ENCODE measurements at regions not wholly inside any gene's neighbourhood (a gene's known extent, or its start where the extent isn't known, plus 50 kb on each side); places are given as distances from the start of the nearest gene placed in this dataset.

DNA sequence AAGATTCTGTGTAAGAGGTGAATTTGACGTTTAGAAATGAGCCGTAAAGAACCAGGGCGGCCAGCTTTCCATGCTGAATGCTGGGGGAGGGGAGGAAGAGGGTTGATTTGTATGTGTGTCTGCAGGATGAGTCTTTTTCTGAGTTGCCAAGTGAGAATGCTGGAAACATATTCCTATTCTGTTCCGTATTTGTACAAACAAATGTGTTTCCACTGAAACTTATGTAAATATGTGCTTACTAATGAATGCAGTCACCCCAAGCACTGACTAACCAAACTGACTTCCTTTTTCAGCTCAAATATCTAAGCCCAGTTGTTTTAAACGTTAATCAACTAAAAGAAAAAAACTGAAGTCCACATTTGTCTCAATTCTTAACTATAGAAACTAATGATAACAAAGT, 74.9 kb upstream of the APCDD1 start:
- Histone ChIP-seq H3K27me3 (ENCODE audit: low read length) (no peaks in the 10 kb centered on the region), H3K4me1 (ENCODE audit: low read length) (peaks cover 9% of the 10 kb centered on the region), H3K79me2 (ENCODE audit: low read length) (no peaks in the 10 kb centered on the region), H2AFZ (ENCODE audit: low read length) (no peak overlapping the region), H3K9me2 (replicated peaks; ENCODE audit: insufficient read depth, low read length) (no peaks in the 10 kb centered on the region), H3K4me3 (ENCODE audit: low read length) (no peak overlapping the region), H3K4me2 (ENCODE audit: low read depth, low read length, poor library complexity, severe bottlenecking) (no peak overlapping the region), H4K20me1 (ENCODE audit: insufficient read depth, low read depth, low read length) (no peaks in the 10 kb centered on the region), H3K9me3 (ENCODE audit: low read length) (no peaks in the 10 kb centered on the region), H3K9ac (ENCODE audit: low read length) (no peak overlapping the region), H3K36me3 (ENCODE audit: insufficient read depth, low read length) (no peaks in the 10 kb centered on the region), H3K27ac (ENCODE audit: low read length) (no peak overlapping the region)
- no peak for DNase-seq

DNA sequence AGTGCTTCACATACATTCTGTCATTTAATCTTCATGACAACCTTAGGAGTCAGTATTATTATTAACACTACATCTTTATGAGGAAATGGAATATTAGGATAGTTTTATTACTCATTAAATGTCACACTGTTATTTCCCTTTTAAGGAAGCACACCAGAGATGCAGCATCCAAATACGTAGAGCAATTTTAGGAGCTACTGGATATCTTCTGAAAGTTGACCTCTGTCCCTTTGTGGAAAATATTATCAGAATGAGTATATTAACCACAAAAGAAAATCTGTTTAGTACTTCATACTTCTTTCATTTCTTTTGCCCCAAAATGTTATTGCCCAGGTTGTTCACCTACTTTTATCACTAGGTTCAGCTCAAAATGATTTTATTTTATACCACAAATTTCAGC, 72.9 kb upstream of the APCDD1 start:
- H3K4me2 ChIP-seq (ENCODE audit: low read depth, low read length, poor library complexity, severe bottlenecking): no peak overlapping the region
- no peaks in the 10 kb centered on the region for H3K36me3 ChIP-seq (ENCODE audit: insufficient read depth, low read length)
- H3K27me3 ChIP-seq (ENCODE audit: low read length): no peaks in the 10 kb centered on the region
- H4K20me1 ChIP-seq (ENCODE audit: insufficient read depth, low read depth, low read length): no peaks in the 10 kb centered on the region
- H3K4me1 ChIP-seq (ENCODE audit: low read length): peaks cover 12% of the 10 kb centered on the region
- no peaks in the 10 kb centered on the region for H3K9me2 ChIP-seq (replicated peaks; ENCODE audit: insufficient read depth, low read length)
- H2AFZ ChIP-seq (ENCODE audit: low read length): no peak overlapping the region
- H3K27ac ChIP-seq (ENCODE audit: low read length): no peak overlapping the region
- no peaks in the 10 kb centered on the region for H3K9me3 ChIP-seq (ENCODE audit: low read length)
- H3K79me2 ChIP-seq (ENCODE audit: low read length): no peaks in the 10 kb centered on the region
- H3K9ac ChIP-seq (ENCODE audit: low read length): no peak overlapping the region
- H3K4me3 ChIP-seq (ENCODE audit: low read length): no peak overlapping the region
- DNase-seq: no peak

GRCh38 chr18:10381951-10382350, 72.5 kb upstream of the APCDD1 start:
- Histone ChIP-seq H3K79me2 (ENCODE audit: low read length) (no peaks in the 10 kb centered on the region), H3K4me2 (ENCODE audit: low read depth, low read length, poor library complexity, severe bottlenecking) (no peak overlapping the region), H3K36me3 (ENCODE audit: insufficient read depth, low read length) (no peaks in the 10 kb centered on the region), H3K9ac (ENCODE audit: low read length) (no peak overlapping the region), H3K4me3 (ENCODE audit: low read length) (no peak overlapping the region), H3K9me3 (ENCODE audit: low read length) (no peaks in the 10 kb centered on the region), H3K27ac (ENCODE audit: low read length) (no peak overlapping the region), H4K20me1 (ENCODE audit: insufficient read depth, low read depth, low read length) (no peaks in the 10 kb centered on the region), H3K4me1 (ENCODE audit: low read length) (peaks cover 12% of the 10 kb centered on the region), H2AFZ (ENCODE audit: low read length) (no peak overlapping the region), H3K9me2 (replicated peaks; ENCODE audit: insufficient read depth, low read length) (no peaks in the 10 kb centered on the region), H3K27me3 (ENCODE audit: low read length) (no peaks in the 10 kb centered on the region)
- DNase-seq: no peak

- no peaks in the 10 kb centered on the region for H4K20me1 ChIP-seq (ENCODE audit: insufficient read depth, low read depth, low read length)
- H3K9me3 ChIP-seq (ENCODE audit: low read length): no peaks in the 10 kb centered on the region
- no peak overlapping the region for H3K27ac ChIP-seq (ENCODE audit: low read length)
- H3K9me2 ChIP-seq (replicated peaks; ENCODE audit: insufficient read depth, low read length): no peaks in the 10 kb centered on the region
- no peaks in the 10 kb centered on the region for H3K27me3 ChIP-seq (ENCODE audit: low read length)
- no peak overlapping the region for H3K4me3 ChIP-seq (ENCODE audit: low read length)
- H3K79me2 ChIP-seq (ENCODE audit: low read length): no peaks in the 10 kb centered on the region
- H3K9ac ChIP-seq (ENCODE audit: low read length): no peak overlapping the region
- DNase-seq: no peak
- H3K36me3 ChIP-seq (ENCODE audit: insufficient read depth, low read length): no peaks in the 10 kb centered on the region
- no peak overlapping the region for H2AFZ ChIP-seq (ENCODE audit: low read length)
- peaks cover 12% of the 10 kb centered on the region for H3K4me1 ChIP-seq (ENCODE audit: low read length)
- H3K4me2 ChIP-seq (ENCODE audit: low read depth, low read length, poor library complexity, severe bottlenecking): no peak overlapping the region
These were observed 68.4 kb upstream of the APCDD1 start for GRCh38 chr18:10386049-10386448.

- no peaks in the 10 kb centered on the region for H4K20me1 ChIP-seq (ENCODE audit: insufficient read depth, low read depth, low read length)
- H3K9me2 ChIP-seq (replicated peaks; ENCODE audit: insufficient read depth, low read length): no peaks in the 10 kb centered on the region
- no peak overlapping the region for H3K9ac ChIP-seq (ENCODE audit: low read length)
- H3K9me3 ChIP-seq (ENCODE audit: low read length): no peaks in the 10 kb centered on the region
- H3K79me2 ChIP-seq (ENCODE audit: low read length): no peaks in the 10 kb centered on the region
- H3K4me1 ChIP-seq (ENCODE audit: low read length): peaks cover 12% of the 10 kb centered on the region
- no peaks in the 10 kb centered on the region for H3K27me3 ChIP-seq (ENCODE audit: low read length)
- no peak overlapping the region for H3K4me3 ChIP-seq (ENCODE audit: low read length)
- no peak overlapping the region for H3K27ac ChIP-seq (ENCODE audit: low read length)
- H3K4me2 ChIP-seq (ENCODE audit: low read depth, low read length, poor library complexity, severe bottlenecking): no peak overlapping the region
- no peaks in the 10 kb centered on the region for H3K36me3 ChIP-seq (ENCODE audit: insufficient read depth, low read length)
- DNase-seq: no peak
- no peak overlapping the region for H2AFZ ChIP-seq (ENCODE audit: low read length)
These were observed 67.5 kb upstream of the APCDD1 start for GRCh38 chr18:10386956-10387355.

GRCh38 chr18:10387399-10387798, 67.0 kb upstream of the APCDD1 start:
- Histone ChIP-seq H3K79me2 (ENCODE audit: low read length) (no peaks in the 10 kb centered on the region), H2AFZ (ENCODE audit: low read length) (no peak overlapping the region), H3K27ac (ENCODE audit: low read length) (no peak overlapping the region), H3K4me2 (ENCODE audit: low read depth, low read length, poor library complexity, severe bottlenecking) (no peak overlapping the region), H3K36me3 (ENCODE audit: insufficient read depth, low read length) (no peaks in the 10 kb centered on the region), H4K20me1 (ENCODE audit: insufficient read depth, low read depth, low read length) (no peaks in the 10 kb centered on the region), H3K4me3 (ENCODE audit: low read length) (no peak overlapping the region), H3K4me1 (ENCODE audit: low read length) (peaks cover 12% of the 10 kb centered on the region), H3K9me3 (ENCODE audit: low read length) (no peaks in the 10 kb centered on the region), H3K9me2 (replicated peaks; ENCODE audit: insufficient read depth, low read length) (no peaks in the 10 kb centered on the region), H3K9ac (ENCODE audit: low read length) (no peak overlapping the region), H3K27me3 (ENCODE audit: low read length) (no peaks in the 10 kb centered on the region)
- no peak for DNase-seq

DNA sequence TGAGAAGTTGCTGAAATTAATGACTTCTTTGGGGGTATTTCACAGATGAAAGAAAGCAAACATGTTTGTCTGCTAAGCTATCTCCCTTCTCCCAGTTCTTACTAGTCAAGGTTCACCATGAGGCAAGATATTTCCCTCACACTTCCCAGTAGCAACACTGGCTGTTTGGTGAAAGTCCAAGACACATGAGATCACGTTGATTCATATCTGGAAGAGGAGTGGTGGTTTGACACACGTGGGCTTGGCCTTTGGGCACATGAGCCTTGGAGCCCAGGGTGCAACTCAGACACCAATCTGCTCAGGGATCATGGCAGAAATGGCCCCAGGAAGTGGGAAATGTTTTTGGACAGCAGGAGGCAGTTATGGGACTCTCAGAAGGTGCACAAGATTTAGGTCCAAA, 66.1 kb upstream of the APCDD1 start:
- Histone ChIP-seq H3K9me3 (ENCODE audit: low read length) (no peaks in the 10 kb centered on the region), H3K9ac (ENCODE audit: low read length) (no peak overlapping the region), H3K27me3 (ENCODE audit: low read length) (no peaks in the 10 kb centered on the region), H3K27ac (ENCODE audit: low read length) (no peak overlapping the region), H3K79me2 (ENCODE audit: low read length) (no peaks in the 10 kb centered on the region), H3K36me3 (ENCODE audit: insufficient read depth, low read length) (no peaks in the 10 kb centered on the region), H4K20me1 (ENCODE audit: insufficient read depth, low read depth, low read length) (no peaks in the 10 kb centered on the region), H3K9me2 (replicated peaks; ENCODE audit: insufficient read depth, low read length) (no peaks in the 10 kb centered on the region), H3K4me2 (ENCODE audit: low read depth, low read length, poor library complexity, severe bottlenecking) (no peak overlapping the region), H3K4me1 (ENCODE audit: low read length) (peaks cover 12% of the 10 kb centered on the region), H2AFZ (ENCODE audit: low read length) (no peak overlapping the region), H3K4me3 (ENCODE audit: low read length) (no peak overlapping the region)
- no peak for DNase-seq

- Histone ChIP-seq H3K4me3 (ENCODE audit: low read length) (no peak overlapping the region), H3K4me2 (ENCODE audit: low read depth, low read length, poor library complexity, severe bottlenecking) (no peak overlapping the region)
These were observed 62.9 kb upstream of the APCDD1 start for GRCh38 chr18:10391506-10391905.

DNA sequence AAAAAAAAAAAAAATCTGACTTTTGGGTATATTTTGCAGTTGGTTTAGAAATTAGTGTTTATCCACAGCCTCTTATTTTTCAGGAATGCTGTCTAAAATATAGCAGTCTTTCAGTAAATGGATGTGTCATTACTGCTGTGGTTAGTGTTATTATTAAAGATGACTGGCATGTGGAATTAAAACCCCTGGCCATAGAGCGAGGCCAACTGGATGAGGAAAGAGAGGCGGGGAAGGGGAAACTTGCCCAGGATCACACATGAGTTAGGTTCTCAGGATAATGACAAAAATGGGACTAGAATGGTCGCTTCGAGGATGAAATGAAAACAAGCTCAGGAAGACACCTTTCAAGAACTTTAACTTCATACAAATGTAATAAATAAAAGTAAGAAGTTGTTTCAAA, 57.4 kb upstream of the APCDD1 start:
- no peak for DNase-seq
- H3K4me1 ChIP-seq (ENCODE audit: low read length): no peaks in the 10 kb centered on the region

More at GRCh38 chr18:10391506-10391905, 62.9 kb upstream of the APCDD1 start:
- Histone ChIP-seq H3K4me1 (ENCODE audit: low read length) (no peaks in the 10 kb centered on the region), H3K27me3 (ENCODE audit: low read length) (no peaks in the 10 kb centered on the region), H3K9me3 (ENCODE audit: low read length) (no peaks in the 10 kb centered on the region), H2AFZ (ENCODE audit: low read length) (no peak overlapping the region), H4K20me1 (ENCODE audit: insufficient read depth, low read depth, low read length) (no peaks in the 10 kb centered on the region), H3K27ac (ENCODE audit: low read length) (no peak overlapping the region), H3K9ac (ENCODE audit: low read length) (no peak overlapping the region), H3K36me3 (ENCODE audit: insufficient read depth, low read length) (no peaks in the 10 kb centered on the region), H3K9me2 (replicated peaks; ENCODE audit: insufficient read depth, low read length) (no peaks in the 10 kb centered on the region), H3K79me2 (ENCODE audit: low read length) (no peaks in the 10 kb centered on the region)
- DNase-seq: no peak

More for the DNA sequence above, 57.4 kb upstream of the APCDD1 start:
- H3K9me3 ChIP-seq (ENCODE audit: low read length): no peaks in the 10 kb centered on the region
- no peaks in the 10 kb centered on the region for H4K20me1 ChIP-seq (ENCODE audit: insufficient read depth, low read depth, low read length)
- H3K9me2 ChIP-seq (replicated peaks; ENCODE audit: insufficient read depth, low read length): no peaks in the 10 kb centered on the region
- no peak overlapping the region for H3K4me2 ChIP-seq (ENCODE audit: low read depth, low read length, poor library complexity, severe bottlenecking)
- no peak overlapping the region for H3K4me3 ChIP-seq (ENCODE audit: low read length)
- H3K27me3 ChIP-seq (ENCODE audit: low read length): no peaks in the 10 kb centered on the region
- no peak overlapping the region for H3K27ac ChIP-seq (ENCODE audit: low read length)
- no peaks in the 10 kb centered on the region for H3K79me2 ChIP-seq (ENCODE audit: low read length)
- H3K9ac ChIP-seq (ENCODE audit: low read length): no peak overlapping the region
- no peak overlapping the region for H2AFZ ChIP-seq (ENCODE audit: low read length)
- H3K36me3 ChIP-seq (ENCODE audit: insufficient read depth, low read length): no peaks in the 10 kb centered on the region
